ENCODE measurements at regions not wholly inside any gene's neighbourhood (a gene's known extent, or its start where the extent isn't known, plus 50 kb on each side); places are given as distances from the start of the nearest gene placed in this dataset.

GRCh38 chr5:33369485-33370465 is 71.0 kb upstream of the TARS1 start:
- POLR2A ChIA-PET = interaction anchor here (1.1 kb wide), 1 partner anchor 785 kb away, joined by 3 read pairs; no protein-coding TSS in a partner anchor

GRCh38 chr5:33370466-33370859 is 70.3 kb upstream of the TARS1 start:
- DNase-seq = no peak
- TF ChIP-seq, protein P1, sequence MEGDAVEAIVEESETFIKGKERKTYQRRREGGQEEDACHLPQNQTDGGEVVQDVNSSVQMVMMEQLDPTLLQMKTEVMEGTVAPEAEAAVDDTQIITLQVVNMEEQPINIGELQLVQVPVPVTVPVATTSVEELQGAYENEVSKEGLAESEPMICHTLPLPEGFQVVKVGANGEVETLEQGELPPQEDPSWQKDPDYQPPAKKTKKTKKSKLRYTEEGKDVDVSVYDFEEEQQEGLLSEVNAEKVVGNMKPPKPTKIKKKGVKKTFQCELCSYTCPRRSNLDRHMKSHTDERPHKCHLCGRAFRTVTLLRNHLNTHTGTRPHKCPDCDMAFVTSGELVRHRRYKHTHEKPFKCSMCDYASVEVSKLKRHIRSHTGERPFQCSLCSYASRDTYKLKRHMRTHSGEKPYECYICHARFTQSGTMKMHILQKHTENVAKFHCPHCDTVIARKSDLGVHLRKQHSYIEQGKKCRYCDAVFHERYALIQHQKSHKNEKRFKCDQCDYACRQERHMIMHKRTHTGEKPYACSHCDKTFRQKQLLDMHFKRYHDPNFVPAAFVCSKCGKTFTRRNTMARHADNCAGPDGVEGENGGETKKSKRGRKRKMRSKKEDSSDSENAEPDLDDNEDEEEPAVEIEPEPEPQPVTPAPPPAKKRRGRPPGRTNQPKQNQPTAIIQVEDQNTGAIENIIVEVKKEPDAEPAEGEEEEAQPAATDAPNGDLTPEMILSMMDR (IDR thresholded peaks at IDR 0.05) = no peak
- H3K36me3 Mint-ChIP-seq (ENCODE audit: low read depth) = no peaks in the 10 kb centered on the region
- no peak overlapping the region for H3K4me3 Mint-ChIP-seq
- no peaks in the 10 kb centered on the region for H3K4me1 Mint-ChIP-seq (ENCODE audit: low read depth)
- ChIA-PET CTCF (interaction anchor here (1.3 kb wide), 1 partner anchor 9 kb away, joined by 4 read pairs; no protein-coding TSS in a partner anchor), POLR2A (interaction anchor here (1.1 kb wide), 1 partner anchor 786 kb away, joined by 3 read pairs; no protein-coding TSS in a partner anchor)
- no peak overlapping the region for H3K27ac Mint-ChIP-seq
- no peak for ATAC-seq
- intact Hi-C loops (cut with micrococcal nuclease) = no loop called here
- peaks cover 2% of the 10 kb centered on the region for H3K27me3 Mint-ChIP-seq
- no peaks in the 10 kb centered on the region for H3K9me3 Mint-ChIP-seq

More at GRCh38 chr5:33369485-33370465, 71.0 kb upstream of the TARS1 start:
- Mint-ChIP-seq H3K4me1 (ENCODE audit: low read depth) (no peaks in the 10 kb centered on the region), H3K27me3 (peaks cover 2% of the 10 kb centered on the region), H3K27ac (no peak overlapping the region), H3K9me3 (no peaks in the 10 kb centered on the region), H3K36me3 (ENCODE audit: low read depth) (no peaks in the 10 kb centered on the region), H3K4me3 (no peak overlapping the region)
- DNase-seq (no peak), ATAC-seq (no peak)
- TF ChIP-seq, protein P1 (IDR thresholded peaks at IDR 0.05) = no peak
- intact Hi-C loops (cut with micrococcal nuclease) = no loop called here
- CTCF ChIA-PET = interaction anchor here (1.3 kb wide), 1 partner anchor 10 kb away, joined by 4 read pairs; no protein-coding TSS in a partner anchor

DNA sequence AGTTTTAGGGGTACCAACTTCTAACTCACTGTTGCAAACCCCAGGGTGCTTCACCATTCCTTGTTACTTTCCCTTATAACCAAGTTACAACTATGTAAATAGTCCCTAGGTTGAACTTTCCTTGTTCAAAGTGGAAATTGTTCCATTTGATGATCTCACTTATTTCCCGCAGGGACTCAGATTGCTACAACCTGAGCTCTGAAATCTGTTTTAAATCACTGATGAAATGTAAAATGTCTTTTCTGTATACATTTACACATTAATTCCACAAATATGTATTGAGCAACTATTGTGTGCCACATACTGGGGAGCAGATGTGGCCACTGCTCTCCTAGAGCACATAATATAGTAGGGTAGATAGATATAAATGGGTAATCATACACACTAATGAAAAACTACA is 69.1 kb upstream of the TARS1 start:
- Mint-ChIP-seq H3K27ac (no peak overlapping the region), H3K36me3 (ENCODE audit: low read depth) (no peaks in the 10 kb centered on the region), H3K27me3 (peaks cover 2% of the 10 kb centered on the region), H3K4me3 (no peak overlapping the region), H3K4me1 (ENCODE audit: low read depth) (no peaks in the 10 kb centered on the region), H3K9me3 (no peaks in the 10 kb centered on the region)
- TF ChIP-seq, protein P1 (IDR thresholded peaks at IDR 0.05) = no peak
- intact Hi-C loops (cut with micrococcal nuclease) = no loop called here
- DNase-seq (no peak), ATAC-seq (no peak)
- ChIA-PET POLR2A (no interaction called here), CTCF (no interaction called here)

DNA sequence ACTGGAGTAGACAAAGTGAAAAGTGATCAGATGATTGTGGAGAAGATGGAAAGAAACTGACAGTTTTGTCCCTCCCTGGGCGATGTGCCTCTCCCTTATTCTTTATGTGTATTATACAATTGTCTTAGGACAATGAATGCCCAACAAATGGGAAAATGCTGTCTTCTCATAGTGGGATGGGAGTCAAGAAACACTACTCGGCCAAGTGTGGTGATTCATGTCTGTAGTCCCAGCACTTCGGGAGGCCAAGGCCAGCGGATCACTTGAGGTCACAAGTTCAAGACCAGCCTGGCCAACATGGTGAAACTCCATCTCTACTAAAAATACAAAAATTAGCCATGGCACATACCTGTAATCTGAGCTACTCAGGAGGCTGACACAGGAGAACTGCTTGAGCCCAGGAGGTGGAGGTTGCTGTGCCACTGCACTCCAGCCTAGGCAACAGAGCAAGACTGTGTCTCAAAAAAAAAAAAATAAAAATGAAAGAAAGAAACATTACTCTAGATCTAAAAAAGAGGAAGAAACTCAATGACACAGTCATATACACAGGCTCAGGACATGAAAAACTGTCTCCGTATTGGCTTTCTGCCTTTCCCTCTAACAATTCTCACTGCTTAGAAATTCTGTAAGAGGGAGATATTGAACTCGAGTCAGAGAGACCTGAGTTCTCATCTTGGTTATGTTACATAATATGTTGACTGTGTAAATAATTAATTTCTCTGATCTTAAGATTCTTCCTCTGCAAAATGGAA is 67.9 kb upstream of the TARS1 start:
- H3K4me1 Mint-ChIP-seq (ENCODE audit: low read depth) = no peaks in the 10 kb centered on the region
- TF ChIP-seq, protein P1 (IDR thresholded peaks at IDR 0.05) = no peak
- CTCF ChIA-PET = no interaction called here
- no peaks in the 10 kb centered on the region for H3K9me3 Mint-ChIP-seq
- H3K4me3 Mint-ChIP-seq = no peak overlapping the region
- POLR2A ChIA-PET = no interaction called here
- DNase-seq (no peak), ATAC-seq (no peak)
- intact Hi-C loops (cut with micrococcal nuclease) = no loop called here
- peaks cover 2% of the 10 kb centered on the region for H3K27me3 Mint-ChIP-seq
- H3K36me3 Mint-ChIP-seq (ENCODE audit: low read depth) = no peaks in the 10 kb centered on the region
- no peak overlapping the region for H3K27ac Mint-ChIP-seq
